HepG2 (cell line): ENCODE measurements at regions not wholly inside any gene's neighbourhood (a gene's known extent, or its start where the extent isn't known, plus 50 kb on each side); places are given as distances from the start of the nearest gene placed in this dataset.

ENCODE experiments used
- ATAC-seq: fragments of 200-7000 bp; cut with Tn5 transposase; 3 replicates; pipeline ENCODE4 v1.9.1; 2020; ENCODE audit warnings: mild to moderate bottlenecking, moderate library complexity
- BruUV-seq: library from RNA; stranded (reverse); fragments of 400-500 nt; replicated peaks from 2 replicates; lab custom pipeline; 2021; lab: Mats Ljungman, UMichigan
- CTCF ChIA-PET: fragments of 300-600 bp; formaldehyde crosslinking; extraction: SDS; loops from one replicate; lab custom pipeline; 2021; ENCODE audit warnings: low total read pairs, inconsistent platforms, low intra/inter-chr PET ratio; lab: Yijun Ruan, JAX
- POLR2A ChIA-PET: fragments of 350-600 bp; sonication (Branson Sonifier 250); formaldehyde crosslinking; loops from one replicate; lab custom pipeline; 2020; ENCODE audit warnings: antibody characterized with exemption, inconsistent platforms; lab: Yijun Ruan, JAX
- DNase-seq: peaks from one replicate; pipeline ENCODE4 v3.0.0-alpha.2; 2015; ENCODE audit warnings: low spot score
- FAIRE-seq: peaks from 3 replicates; lab custom pipeline; 2011; peaks lifted over from hg19 to GRCh38; lab: Jason Lieb, UNC
- H2AFZ ChIP-seq: one replicate; pipeline ENCODE4 v1.6.1; 2011; ENCODE audit warnings: low read length, inconsistent platforms
- H3K27ac ChIP-seq: fragments of 300-600 bp; 3 replicates; pipeline ENCODE4 v1.8.0; 2011; ENCODE audit warnings: mixed run types, mild to moderate bottlenecking, mixed read lengths, low read length, inconsistent platforms; ENCODE audit not compliant: insufficient read depth; ENCODE audit errors: extremely low read length
- H3K27me3 ChIP-seq, 2 experiments: fragments of 200-600 bp in 1 of 2; 2 replicates in 1 of 2; 3 replicates in 1 of 2; pipeline versions ENCODE4 v1.6.0 to v1.8.0; 2011; ENCODE audit warnings: low read length in 2 of 2, mild to moderate bottlenecking in 2 of 2, moderate library complexity in 2 of 2, inconsistent platforms in 1 of 2; ENCODE audit not compliant: insufficient read depth in 2 of 2, control insufficient read depth in 1 of 2
- H3K36me3 ChIP-seq, 2 experiments: fragments of 200-600 bp in 1 of 2; replicated peaks in 1 of 2; 2 replicates in 1 of 2; 3 replicates in 1 of 2; pipeline versions ENCODE4 v1.5.1 to v1.8.0; 2011; ENCODE audit warnings: low read length in 2 of 2, inconsistent platforms in 1 of 2; ENCODE audit not compliant: insufficient read depth in 2 of 2, control insufficient read depth in 1 of 2
- H3K4me1 ChIP-seq: 2 replicates; pipeline ENCODE4 v1.5.1; 2012; ENCODE audit warnings: low read length, inconsistent platforms; ENCODE audit not compliant: insufficient read depth
- H3K4me2 ChIP-seq: 2 replicates; pipeline ENCODE4 v1.6.0; 2011; ENCODE audit warnings: low read depth, low read length, inconsistent platforms
- H3K4me3 ChIP-seq, 3 experiments: fragments of 200-600 bp in 1 of 3; sonication (generic), shearing (Covaris generic) in 1 of 3; replicated peaks in 1 of 3; 2 replicates each; pipeline ENCODE4 v1.5.1; 2011 to 2016; ENCODE audit warnings: low read length in 3 of 3, inconsistent platforms in 2 of 3, low read depth in 2 of 3, mild to moderate bottlenecking in 2 of 3, control low read depth in 1 of 3, mixed read lengths in 1 of 3; ENCODE audit not compliant: insufficient read depth in 1 of 3
- H3K79me2 ChIP-seq: one replicate; pipeline ENCODE4 v1.6.1; 2011; ENCODE audit warnings: low read length, inconsistent platforms; ENCODE audit not compliant: insufficient read depth
- H3K9ac ChIP-seq: 2 replicates; pipeline ENCODE4 v1.6.0; 2011; ENCODE audit warnings: mild to moderate bottlenecking, low read depth, low read length, inconsistent platforms; ENCODE audit not compliant: insufficient read depth
- H3K9me3 ChIP-seq: 2 replicates; pipeline ENCODE4 v1.5.1; 2012; ENCODE audit warnings: mild to moderate bottlenecking, low read length
- H4K20me1 ChIP-seq: 2 replicates; pipeline ENCODE4 v1.6.0; 2011; ENCODE audit warnings: inconsistent platforms, mild to moderate bottlenecking, low read length, moderate library complexity; ENCODE audit not compliant: insufficient read depth
- ARID2 ChIP-seq: sonication (generic); formaldehyde crosslinking; IDR thresholded peaks from 2 replicates; pipeline ENCODE4 v1.8.1; 2022; ENCODE audit warnings: mild to moderate bottlenecking, missing genetic modification reagents, borderline replicate concordance
- CBFB ChIP-seq: sonication (generic); formaldehyde crosslinking; IDR thresholded peaks from 2 replicates; pipeline ENCODE4 v1.4.0; 2020; ENCODE audit warnings: missing genetic modification reagents
- ESRRA ChIP-seq: sonication (generic); formaldehyde crosslinking; IDR thresholded peaks from 2 replicates; pipeline ENCODE4 v1.5.1; 2020; ENCODE audit warnings: mild to moderate bottlenecking, low read depth, missing genetic modification reagents
- KDM4B ChIP-seq: sonication (generic); formaldehyde crosslinking; IDR thresholded peaks from 2 replicates; pipeline ENCODE4 v1.4.0; 2020; ENCODE audit warnings: missing genetic modification reagents
- MIER2 ChIP-seq: IDR thresholded peaks from 2 replicates; pipeline ENCODE4 v1.6.1; 2016; ENCODE audit warnings: missing biosample characterization, missing genetic modification reagents
- MXI1 ChIP-seq: IDR thresholded peaks from 3 replicates; pipeline ENCODE4 v1.6.1; 2012; ENCODE audit warnings: low read depth, low read length, inconsistent platforms, borderline replicate concordance
- TBX2 ChIP-seq: sonication (generic); formaldehyde crosslinking; IDR thresholded peaks from 2 replicates; pipeline ENCODE4 v1.5.0; 2020; ENCODE audit warnings: missing genetic modification reagents, mild to moderate bottlenecking, borderline replicate concordance
- ZEB1 ChIP-seq: IDR thresholded peaks from 2 replicates; pipeline ENCODE4 v1.6.1; 2012; ENCODE audit warnings: mild to moderate bottlenecking, low read depth, inconsistent platforms; ENCODE audit not compliant: insufficient replicate concordance
- ZMAT3 ChIP-seq: sonication (generic); formaldehyde crosslinking; conservative IDR thresholded peaks from 2 replicates; pipeline ENCODE4 v1.7.0; 2021; ENCODE audit warnings: missing genetic modification reagents
- ZNF607 ChIP-seq: sonication (generic); formaldehyde crosslinking; IDR thresholded peaks from 2 replicates; pipeline ENCODE4 v1.5.1; 2020; ENCODE audit warnings: missing genetic modification reagents, mild to moderate bottlenecking, borderline replicate concordance
- ZNF83 ChIP-seq: sonication (generic); formaldehyde crosslinking; IDR thresholded peaks from 2 replicates; pipeline ENCODE4 v1.4.0; 2020; ENCODE audit warnings: missing genetic modification reagents, mild to moderate bottlenecking, borderline replicate concordance
- WGBS: methylation state at CpG from one replicate; pipeline ENCODE4 v1.1.6; 2017; ENCODE audit warnings: low lambda C conversion rate; 5-methylcytosine and 5-hydroxymethylcytosine counted together
- in situ Hi-C: cut with HindIII; loops from 2 replicates; pipeline ENCODE4 v1.10.0; 2017; ENCODE audit warnings: low pct_unique_long_range_greater_than_20kb; ENCODE audit not compliant: extremely low pct_ligation_motif_present
- intact Hi-C: fragments of 100-400 bp; cut with micrococcal nuclease; formaldehyde crosslinking; loops from one replicate; pipeline ENCODE4 v1.10.0; 2022; ENCODE audit not compliant: unreplicated experiment
- TF ChIP-seq, protein P1 (sequence below): sonication (generic); formaldehyde crosslinking; conservative IDR thresholded peaks from 2 replicates; pipeline ENCODE4 v1.4.0; 2020; ENCODE audit warnings: missing genetic modification reagents

DNA sequence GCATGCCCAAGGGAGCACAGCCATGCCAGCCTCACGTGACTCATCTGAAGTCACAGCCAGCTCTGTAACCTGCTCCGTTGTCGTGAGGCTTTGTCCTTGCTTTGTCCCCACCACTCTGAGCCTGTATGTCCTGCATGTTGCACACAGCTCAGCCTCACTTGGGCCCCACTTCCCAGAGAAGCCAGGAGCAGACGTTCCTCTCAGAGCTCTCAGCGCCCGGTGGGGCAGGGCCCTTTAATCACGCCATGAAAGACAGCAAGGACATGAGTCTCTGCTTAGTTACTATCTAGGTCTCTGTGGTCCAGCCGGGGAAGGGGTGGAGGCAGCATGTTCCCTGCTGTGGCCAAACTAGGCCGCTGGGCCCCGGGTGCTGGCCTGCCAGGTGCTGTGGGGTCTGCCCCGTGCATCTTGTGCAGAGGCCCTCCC lies 127.4 kb upstream of the FAM20C start:
- in situ Hi-C loops = no loop called here
- ChIA-PET CTCF (no interaction called here), POLR2A (no interaction called here)
- no peak overlapping the region for H3K9ac ChIP-seq
- FAIRE-seq (no peak), DNase-seq (no peak), ATAC-seq (no peak)
- no peak overlapping the region for H2AFZ ChIP-seq
- peaks cover 6 to 51% of the 10 kb centered on the region in 2 experiments; a peak in 3 of 5 replicates for H3K27me3 ChIP-seq
- H3K27ac ChIP-seq = no peak overlapping the region
- H3K79me2 ChIP-seq = no peaks in the 10 kb centered on the region
- 53% methylated on average over 4 of the region's 11 CpGs for WGBS
- H3K9me3 ChIP-seq = no peaks in the 10 kb centered on the region
- no peak for TF ChIP-seq ZNF83 (CRISPR knock-in tag)
- no peak for TF ChIP-seq ARID2
- no peak for TF ChIP-seq ZNF607 (CRISPR knock-in tag)
- no peak for TF ChIP-seq ESRRA (CRISPR knock-in tag)
- TF ChIP-seq, protein P1, sequence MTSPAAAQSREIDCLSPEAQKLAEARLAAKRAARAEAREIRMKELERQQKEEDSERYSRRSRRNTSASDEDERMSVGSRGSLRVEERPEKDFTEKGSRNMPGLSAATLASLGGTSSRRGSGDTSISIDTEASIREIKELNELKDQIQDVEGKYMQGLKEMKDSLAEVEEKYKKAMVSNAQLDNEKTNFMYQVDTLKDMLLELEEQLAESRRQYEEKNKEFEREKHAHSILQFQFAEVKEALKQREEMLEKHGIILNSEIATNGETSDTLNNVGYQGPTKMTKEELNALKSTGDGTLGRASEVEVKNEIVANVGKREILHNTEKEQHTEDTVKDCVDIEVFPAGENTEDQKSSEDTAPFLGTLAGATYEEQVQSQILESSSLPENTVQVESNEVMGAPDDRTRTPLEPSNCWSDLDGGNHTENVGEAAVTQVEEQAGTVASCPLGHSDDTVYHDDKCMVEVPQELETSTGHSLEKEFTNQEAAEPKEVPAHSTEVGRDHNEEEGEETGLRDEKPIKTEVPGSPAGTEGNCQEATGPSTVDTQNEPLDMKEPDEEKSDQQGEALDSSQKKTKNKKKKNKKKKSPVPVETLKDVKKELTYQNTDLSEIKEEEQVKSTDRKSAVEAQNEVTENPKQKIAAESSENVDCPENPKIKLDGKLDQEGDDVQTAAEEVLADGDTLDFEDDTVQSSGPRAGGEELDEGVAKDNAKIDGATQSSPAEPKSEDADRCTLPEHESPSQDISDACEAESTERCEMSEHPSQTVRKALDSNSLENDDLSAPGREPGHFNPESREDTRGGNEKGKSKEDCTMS = no peak
- no peak for TF ChIP-seq TBX2 (CRISPR knock-in tag)
- TF ChIP-seq CBFB (CRISPR knock-in tag) = no peak
- TF ChIP-seq MIER2 (CRISPR knock-in tag) = no peak
- TF ChIP-seq ZEB1 = no peak
- TF ChIP-seq MXI1 = no peak
- no peak for TF ChIP-seq ZMAT3 (CRISPR knock-in tag)
- TF ChIP-seq KDM4B (CRISPR knock-in tag) = no peak
- no peak overlapping the region for H3K4me2 ChIP-seq
- intact Hi-C loops = no loop called here
- no peaks in the 10 kb centered on the region for H3K36me3 ChIP-seq
- no peaks in the 10 kb centered on the region for H3K4me1 ChIP-seq
- BruUV-seq = no TSS peak
- no peaks in the 10 kb centered on the region for H4K20me1 ChIP-seq
- H3K4me3 ChIP-seq = no peak overlapping the region
